Esophagus mucosa (tissue), 1 donor: ENCODE measurements at regions not wholly inside any gene's neighbourhood (a gene's known extent, or its start where the extent isn't known, plus 50 kb on each side); places are given as distances from the start of the nearest gene placed in this dataset.

Experiments
- ATAC-seq: fragments of 200-7000 bp; cut with Tn5 transposase; one replicate; pipeline ENCODE4 v1.9.1; 2020
- donor health status: DM: yes; HTN: yes; CAD: no.

GRCh38 chr2:120401275-120402066, 55.5 kb downstream of the INHBB start:
- no peak for ATAC-seq

DNA sequence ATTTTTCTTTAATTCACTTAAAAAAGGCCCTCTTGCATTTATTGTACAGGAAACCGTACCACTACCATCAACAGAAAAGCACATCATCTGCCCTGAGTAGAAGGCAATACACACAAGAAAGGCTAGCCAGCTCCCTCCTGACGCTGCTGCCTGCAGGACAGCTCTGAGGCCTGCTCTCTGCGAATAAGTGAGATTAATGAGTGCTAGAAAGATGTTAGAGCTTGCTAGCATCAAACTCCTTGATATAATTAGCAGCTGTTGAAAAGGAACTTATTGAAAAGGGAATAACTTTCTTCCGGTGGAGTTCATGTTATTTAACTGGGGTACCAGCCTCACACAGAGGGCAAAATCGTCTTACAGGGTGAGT, 56.1 kb downstream of the INHBB start:
- ATAC-seq, result no peak

GRCh38 chr2:120402508-120402907, 56.6 kb downstream of the INHBB start:
- ATAC-seq, result no peak

- no peak for ATAC-seq
Observed at GRCh38 chr2:120403261-120403660, 57.3 kb downstream of the INHBB start.

DNA sequence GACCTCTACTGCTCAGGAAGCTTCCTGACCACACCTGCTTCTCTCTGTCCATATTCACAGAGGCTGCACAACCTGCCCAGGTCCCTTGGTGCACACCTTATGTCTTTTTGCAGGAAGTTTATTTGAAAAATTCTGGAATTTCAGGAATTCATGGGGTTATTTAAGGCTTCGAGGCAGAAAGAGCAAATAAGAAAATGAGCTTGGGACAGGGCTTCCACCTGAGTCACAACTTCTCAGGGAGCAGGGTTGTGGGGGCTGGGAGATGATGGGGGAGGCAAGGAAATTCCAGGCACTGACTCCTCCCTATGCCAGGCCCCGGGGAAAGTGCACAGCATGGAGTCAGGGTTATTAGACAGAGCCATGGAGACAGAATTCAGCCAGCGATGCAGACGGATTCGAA, 57.7 kb downstream of the INHBB start:
- no peak for ATAC-seq

DNA sequence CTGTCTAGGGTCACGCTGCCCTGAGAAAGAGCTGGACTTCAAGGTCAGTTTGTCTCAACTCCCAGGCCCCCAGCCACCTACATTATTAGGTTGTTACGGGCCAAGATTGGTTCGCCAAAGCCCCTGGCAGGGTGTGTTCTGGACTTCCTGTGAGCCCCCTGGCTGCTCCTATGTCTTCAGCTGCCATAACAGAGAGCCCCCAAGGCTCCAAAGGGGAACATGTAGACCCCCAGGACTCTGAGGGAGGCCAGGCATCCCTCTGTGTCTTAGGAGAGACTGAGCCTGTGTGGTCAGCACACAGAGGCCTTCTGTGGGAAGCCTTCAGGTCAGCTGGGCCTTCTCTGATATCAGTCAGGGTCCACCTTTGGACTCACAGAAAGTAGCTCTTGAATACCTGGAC, 58.3 kb downstream of the INHBB start:
- ATAC-seq, result no peak

GRCh38 chr2:120404941-120405758, 59.2 kb downstream of the INHBB start:
- no peak for ATAC-seq

DNA sequence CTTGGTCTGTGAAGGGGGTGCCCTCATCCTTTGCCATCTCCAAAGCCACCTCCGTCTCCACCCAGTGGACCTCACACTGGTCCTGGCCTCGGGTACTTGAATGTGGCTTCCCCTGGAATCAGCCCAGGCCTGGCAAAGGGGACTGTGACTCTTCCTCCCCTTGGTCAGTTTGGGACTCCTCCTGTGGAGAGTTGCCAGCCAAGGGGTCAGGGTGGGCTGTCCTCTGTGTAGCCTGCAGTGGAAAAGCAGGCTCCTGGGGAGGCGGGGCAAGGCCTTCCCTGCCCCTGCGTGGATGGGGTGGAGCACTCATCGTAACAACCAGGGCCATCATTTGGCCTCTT, 59.8 kb downstream of the INHBB start:
- ATAC-seq, result no peak

DNA sequence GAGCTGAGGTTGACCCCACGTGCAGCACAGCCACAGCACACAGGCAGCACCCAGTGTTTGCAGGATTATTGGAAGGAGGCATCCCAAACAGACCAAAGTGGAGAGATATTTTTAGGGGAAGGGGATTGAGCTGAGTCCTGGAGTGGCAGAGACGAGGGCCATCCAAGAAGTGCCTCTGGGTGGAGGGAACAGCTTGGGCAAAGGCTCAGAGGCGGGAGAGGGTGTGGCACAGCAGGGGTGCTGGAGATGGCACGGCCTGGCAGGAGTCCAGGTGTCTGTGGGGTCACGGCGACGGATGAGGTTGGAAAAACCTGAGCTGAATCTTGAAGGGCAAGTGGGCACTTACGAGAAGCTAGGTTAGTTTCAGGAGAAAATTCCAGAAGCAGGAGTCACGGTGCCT, 60.6 kb downstream of the INHBB start:
- no peak for ATAC-seq

DNA sequence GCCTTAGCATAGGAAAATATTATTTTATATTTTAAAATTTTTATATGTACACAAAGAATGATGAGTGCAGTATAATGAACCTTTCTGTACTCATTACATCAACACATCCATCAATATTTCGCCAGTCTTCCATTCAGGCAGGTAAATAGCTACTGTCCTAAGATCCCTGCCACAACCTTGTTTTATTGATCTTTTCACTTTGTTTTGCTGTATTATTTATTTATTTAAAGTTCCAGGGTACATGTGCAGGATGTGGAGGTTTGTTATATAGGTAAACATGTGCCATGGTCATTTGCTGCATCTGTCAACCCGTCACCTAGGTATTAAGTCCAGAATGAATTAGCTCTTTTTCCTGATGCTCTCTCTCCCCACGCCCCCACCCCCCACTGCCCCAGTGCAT, 64.6 kb downstream of the INHBB start:
- no peak for ATAC-seq

- no peak for ATAC-seq
Observed at GRCh38 chr2:120415060-120415459, 69.1 kb downstream of the INHBB start.

- ATAC-seq, result no peak
Observed at GRCh38 chr2:120415728-120416509, 70.0 kb downstream of the INHBB start.

DNA sequence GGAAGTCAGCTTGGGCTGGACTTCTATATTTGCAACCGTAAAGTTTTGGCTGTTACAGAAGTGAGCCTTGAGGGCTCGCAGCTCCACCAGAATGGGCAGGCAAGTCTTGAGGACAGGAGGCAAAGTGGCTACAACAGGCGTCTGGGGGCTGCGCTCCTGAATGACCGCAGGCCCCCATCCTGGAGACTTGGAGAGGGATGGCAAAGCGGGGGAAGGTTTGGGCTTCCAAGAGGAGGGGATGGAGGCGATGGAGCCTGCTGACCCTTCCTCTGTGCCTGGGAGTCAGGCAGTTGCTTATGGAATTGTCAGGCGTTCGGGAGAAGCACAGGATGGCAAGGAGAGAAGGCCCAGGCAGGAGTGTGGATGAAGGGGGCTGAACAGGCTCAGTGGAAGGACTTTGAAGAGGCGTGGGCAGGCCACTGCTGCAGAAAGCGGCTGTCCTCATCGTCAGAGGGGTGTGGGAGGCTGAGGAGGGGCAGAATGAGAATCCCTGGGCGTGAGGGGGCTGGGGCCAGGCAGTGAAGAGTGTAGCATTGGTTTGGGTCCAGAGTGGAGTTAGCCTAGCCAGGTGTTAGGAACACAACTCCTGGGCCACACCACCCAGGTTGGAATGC, 72.3 kb downstream of the INHBB start:
- no peak for ATAC-seq

DNA sequence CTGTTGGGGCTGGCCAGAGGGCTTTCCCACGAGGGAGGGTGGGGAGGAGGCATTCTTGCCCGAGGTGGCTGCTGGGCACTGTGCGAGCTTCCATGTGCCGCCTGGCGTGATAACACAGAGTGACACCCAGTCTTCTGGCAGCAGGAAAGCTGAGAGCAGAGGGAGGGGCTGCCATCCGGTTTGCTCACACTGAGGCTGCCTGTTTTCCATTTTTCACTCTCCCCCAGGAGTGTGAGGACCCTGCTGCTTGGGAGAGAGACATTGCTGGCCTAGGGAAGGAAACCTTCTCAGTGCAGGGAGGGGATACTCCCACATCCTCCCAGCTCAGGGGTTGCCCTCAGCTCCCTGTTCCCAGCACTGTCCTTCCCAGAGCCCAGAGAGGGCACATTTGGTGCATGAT, 73.1 kb downstream of the INHBB start:
- no peak for ATAC-seq

GRCh38 chr2:120419955-120420354, 74.0 kb downstream of the INHBB start:
- no peak for ATAC-seq

- ATAC-seq, result no peak
Observed at GRCh38 chr2:120421126-120421829, 75.3 kb downstream of the INHBB start.

GRCh38 chr2:120421830-120422175, 75.9 kb downstream of the INHBB start:
- ATAC-seq, result no peak

DNA sequence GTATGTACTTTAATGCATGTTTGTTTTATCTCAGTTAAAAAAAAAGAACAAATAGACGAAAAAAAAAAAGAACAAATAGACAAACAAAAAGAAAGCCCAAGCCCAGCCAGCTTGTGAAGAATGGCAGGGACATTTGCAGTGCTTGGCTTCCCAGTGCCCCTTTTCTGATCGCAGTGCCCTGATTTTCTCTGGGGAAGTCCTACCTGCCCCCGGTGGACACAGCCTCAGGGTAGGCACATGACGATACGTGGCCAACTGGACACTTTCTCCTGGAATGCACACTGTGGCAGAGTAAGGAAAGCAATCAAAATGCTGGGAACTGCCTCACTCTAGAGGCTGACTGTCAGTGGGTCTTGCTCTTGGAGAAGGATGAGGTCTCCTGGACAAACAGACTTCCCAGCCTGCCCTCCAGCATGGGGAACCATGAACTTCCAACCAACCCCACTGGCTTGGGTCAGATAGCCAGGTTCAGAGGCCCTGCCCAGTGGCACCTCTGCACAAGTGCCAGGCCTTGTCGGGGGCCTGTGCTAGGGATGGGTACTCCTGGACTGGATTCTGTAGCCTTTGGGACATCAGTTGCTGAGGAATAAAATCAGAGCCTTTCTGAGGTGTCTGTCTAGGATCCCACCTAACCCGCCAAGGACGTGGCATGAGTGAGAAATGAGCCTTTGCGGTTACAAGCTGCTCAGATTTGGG, 76.7 kb downstream of the INHBB start:
- ATAC-seq, result no peak

DNA sequence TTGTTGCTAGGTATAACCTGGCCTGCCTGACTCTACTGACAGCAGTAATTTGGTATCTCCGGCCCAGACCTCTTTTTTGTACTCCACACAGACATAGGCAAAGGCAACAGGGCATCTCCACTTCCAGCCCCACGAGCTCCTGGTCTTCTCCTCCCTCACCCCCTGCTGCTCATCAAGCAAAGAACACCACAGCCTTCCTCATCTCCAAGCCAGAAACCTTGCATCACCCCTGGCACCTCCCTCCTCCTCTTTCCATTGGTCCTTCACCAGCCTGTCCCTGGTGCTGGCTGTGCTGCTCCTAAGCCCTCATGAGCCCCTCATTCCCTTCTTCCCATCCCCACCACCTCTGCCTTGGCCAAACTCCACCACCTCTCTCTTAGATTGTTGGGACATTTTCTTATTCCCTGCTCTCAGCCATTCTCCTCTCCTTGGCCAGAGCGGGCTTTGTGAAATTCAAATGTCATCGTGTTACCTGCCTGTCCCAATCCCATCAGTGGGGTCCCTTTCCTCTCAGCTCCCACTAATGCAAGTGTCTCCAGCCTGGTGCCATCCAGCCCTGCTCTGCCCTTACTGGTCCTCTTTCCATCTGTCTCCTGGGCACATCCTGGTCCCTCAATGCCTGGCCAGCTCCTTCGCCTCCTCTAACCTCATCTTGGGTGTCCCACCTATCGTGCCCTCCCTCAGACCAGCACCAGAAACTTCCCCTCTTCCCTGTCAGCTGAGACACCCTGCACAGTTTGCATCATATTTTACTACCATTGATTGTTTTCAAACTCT, 77.4 kb downstream of the INHBB start:
- ATAC-seq, result no peak

- no peak for ATAC-seq
Observed at GRCh38 chr2:120424274-120424796, 78.4 kb downstream of the INHBB start.

DNA sequence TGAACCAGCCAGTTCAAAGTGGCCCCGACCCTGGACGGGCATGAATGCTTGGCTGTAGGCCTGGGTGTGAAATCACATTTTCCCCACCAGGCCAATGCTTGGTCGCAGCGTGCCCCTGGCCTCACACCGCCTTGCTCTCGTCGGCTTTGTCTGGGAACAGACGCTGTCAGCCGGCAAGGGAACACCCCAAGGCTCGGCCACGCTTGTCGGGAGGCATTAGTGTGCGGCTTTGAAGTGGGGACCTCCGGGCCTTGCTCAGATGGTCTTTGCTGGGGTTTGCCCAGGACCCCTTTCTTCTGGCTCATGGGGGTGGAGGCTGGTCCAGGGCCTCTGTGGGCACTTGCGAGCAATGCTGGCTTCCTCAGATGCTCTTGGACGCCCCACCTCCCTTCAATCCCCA, 79.1 kb downstream of the INHBB start:
- ATAC-seq, result no peak
